ENCODE measurements at regions not wholly inside any gene's neighbourhood (a gene's known extent, or its start where the extent isn't known, plus 50 kb on each side); places are given as distances from the start of the nearest gene placed in this dataset.

- Histone ChIP-seq H3K27ac (ENCODE audit: low read depth, low read length) (no peak overlapping the region), H3K27me3 (ENCODE audit: control insufficient read depth in 2 of 2, insufficient read depth in 2 of 2, low read length in 2 of 2) (no peaks in the 10 kb centered on the region), H3K4me3 (ENCODE audit: low read length) (no peak overlapping the region), H3K4me1 (ENCODE audit: control insufficient read depth in 2 of 2, insufficient read depth in 2 of 2, low read length in 2 of 2) (no peaks in the 10 kb centered on the region), H3K36me3 (ENCODE audit: control insufficient read depth in 2 of 3, insufficient read depth in 3 of 3, low read length in 3 of 3) (no peaks in the 10 kb centered on the region), H3K9me3 (ENCODE audit: control insufficient read depth in 2 of 3, low read length in 3 of 3) (no peaks in the 10 kb centered on the region)
- ChIA-PET POLR2A (no interaction called here), CTCF (no interaction called here)
- Mint-ChIP-seq H3K36me3 (no peaks in the 10 kb centered on the region), H3K27ac (no peak overlapping the region), H3K4me1 (peaks cover 0 to 13% (median 0%) of the 10 kb centered on the region in 7 donors), H3K9me3 (no peaks in the 10 kb centered on the region), H3K4me3 (no peak overlapping the region), H3K27me3 (no peaks in the 10 kb centered on the region)
- ATAC-seq (no peak), DNase-seq (no peak)
- intact Hi-C loops (cut with micrococcal nuclease), result no loop called here
These were observed 219.7 kb upstream of the SDK2 start for GRCh38 chr17:73863761-73864535.

- Histone ChIP-seq H3K9me3 (ENCODE audit: control insufficient read depth in 2 of 3, low read length in 3 of 3) (no peaks in the 10 kb centered on the region), H3K27me3 (ENCODE audit: control insufficient read depth in 2 of 2, insufficient read depth in 2 of 2, low read length in 2 of 2) (no peaks in the 10 kb centered on the region), H3K36me3 (ENCODE audit: control insufficient read depth in 2 of 3, insufficient read depth in 3 of 3, low read length in 3 of 3) (no peaks in the 10 kb centered on the region), H3K4me3 (ENCODE audit: low read length) (no peak overlapping the region), H3K4me1 (ENCODE audit: control insufficient read depth in 2 of 2, insufficient read depth in 2 of 2, low read length in 2 of 2) (no peaks in the 10 kb centered on the region), H3K27ac (ENCODE audit: low read depth, low read length) (no peak overlapping the region)
- Mint-ChIP-seq H3K27ac (no peak overlapping the region), H3K9me3 (no peaks in the 10 kb centered on the region), H3K36me3 (no peaks in the 10 kb centered on the region), H3K27me3 (no peaks in the 10 kb centered on the region), H3K4me1 (no peaks in the 10 kb centered on the region), H3K4me3 (no peak overlapping the region)
- intact Hi-C loops (cut with micrococcal nuclease), result no loop called here
- ATAC-seq (no peak), DNase-seq (no peak)
- CTCF ChIA-PET, result no interaction called here
- POLR2A ChIA-PET, result no interaction called here
These were observed 221.6 kb upstream of the SDK2 start for GRCh38 chr17:73865831-73866230.

- Histone ChIP-seq H3K27me3 (ENCODE audit: control insufficient read depth in 2 of 2, insufficient read depth in 2 of 2, low read length in 2 of 2) (no peaks in the 10 kb centered on the region), H3K4me1 (ENCODE audit: control insufficient read depth in 2 of 2, insufficient read depth in 2 of 2, low read length in 2 of 2) (no peaks in the 10 kb centered on the region), H3K9me3 (ENCODE audit: control insufficient read depth in 2 of 3, low read length in 3 of 3) (no peaks in the 10 kb centered on the region), H3K36me3 (ENCODE audit: control insufficient read depth in 2 of 3, insufficient read depth in 3 of 3, low read length in 3 of 3) (no peaks in the 10 kb centered on the region), H3K27ac (ENCODE audit: low read depth, low read length) (no peak overlapping the region), H3K4me3 (ENCODE audit: low read length) (no peak overlapping the region)
- Mint-ChIP-seq H3K36me3 (no peaks in the 10 kb centered on the region), H3K4me3 (no peak overlapping the region), H3K27ac (peak overlapping the region in 1 of 9 donors; percentile 53), H3K4me1 (no peaks in the 10 kb centered on the region), H3K27me3 (peaks cover 0 to 3% (median 0%) of the 10 kb centered on the region in 5 donors), H3K9me3 (no peaks in the 10 kb centered on the region)
- intact Hi-C loops (cut with micrococcal nuclease), result no loop called here
- ChIA-PET CTCF (no interaction called here), POLR2A (no interaction called here)
- DNase-seq, result no peak
- no peak for ATAC-seq
These were observed 222.8 kb upstream of the SDK2 start for GRCh38 chr17:73867056-73867455.

GRCh38 chr17:73870068-73870467, 225.8 kb upstream of the SDK2 start:
- no peaks in the 10 kb centered on the region for H3K9me3 Mint-ChIP-seq
- intact Hi-C loops (cut with micrococcal nuclease), result no loop called here
- ATAC-seq, result no peak

GRCh38 chr17:73870473-73870872, 226.2 kb upstream of the SDK2 start:
- intact Hi-C loops (cut with micrococcal nuclease), result no loop called here
- no peak overlapping the region for H3K4me3 Mint-ChIP-seq
- ATAC-seq (no peak), DNase-seq (no peak)
- peaks cover 0 to 3% (median 0%) of the 10 kb centered on the region in 5 donors for H3K27me3 Mint-ChIP-seq
- Histone ChIP-seq H3K9me3 (ENCODE audit: control insufficient read depth in 2 of 3, low read length in 3 of 3) (no peaks in the 10 kb centered on the region), H3K4me1 (ENCODE audit: control insufficient read depth in 2 of 2, insufficient read depth in 2 of 2, low read length in 2 of 2) (no peaks in the 10 kb centered on the region), H3K4me3 (ENCODE audit: low read length) (no peak overlapping the region), H3K27ac (ENCODE audit: low read depth, low read length) (no peak overlapping the region), H3K27me3 (ENCODE audit: control insufficient read depth in 2 of 2, insufficient read depth in 2 of 2, low read length in 2 of 2) (no peaks in the 10 kb centered on the region), H3K36me3 (ENCODE audit: control insufficient read depth in 2 of 3, insufficient read depth in 3 of 3, low read length in 3 of 3) (no peaks in the 10 kb centered on the region)
- ChIA-PET POLR2A (no interaction called here), CTCF (no interaction called here)
- peak overlapping the region in 1 of 9 donors; percentile 25 for H3K27ac Mint-ChIP-seq
- no peaks in the 10 kb centered on the region for H3K9me3 Mint-ChIP-seq
- H3K4me1 Mint-ChIP-seq, result peaks cover 0 to 7% (median 0%) of the 10 kb centered on the region in 7 donors
- no peaks in the 10 kb centered on the region for H3K36me3 Mint-ChIP-seq

More at GRCh38 chr17:73870068-73870467, 225.8 kb upstream of the SDK2 start:
- no peak for DNase-seq
- Histone ChIP-seq H3K36me3 (ENCODE audit: control insufficient read depth in 2 of 3, insufficient read depth in 3 of 3, low read length in 3 of 3) (no peaks in the 10 kb centered on the region), H3K27me3 (ENCODE audit: control insufficient read depth in 2 of 2, insufficient read depth in 2 of 2, low read length in 2 of 2) (no peaks in the 10 kb centered on the region), H3K9me3 (ENCODE audit: control insufficient read depth in 2 of 3, low read length in 3 of 3) (no peaks in the 10 kb centered on the region), H3K27ac (ENCODE audit: low read depth, low read length) (no peak overlapping the region), H3K4me1 (ENCODE audit: control insufficient read depth in 2 of 2, insufficient read depth in 2 of 2, low read length in 2 of 2) (no peaks in the 10 kb centered on the region), H3K4me3 (ENCODE audit: low read length) (no peak overlapping the region)
- Mint-ChIP-seq H3K27ac (no peak overlapping the region), H3K27me3 (peaks cover 0 to 3% (median 0%) of the 10 kb centered on the region in 5 donors), H3K36me3 (no peaks in the 10 kb centered on the region), H3K4me3 (no peak overlapping the region), H3K4me1 (peaks cover 0 to 6% (median 0%) of the 10 kb centered on the region in 7 donors)
- POLR2A ChIA-PET, result no interaction called here
- CTCF ChIA-PET, result no interaction called here

GRCh38 chr17:73872816-73873215, 228.6 kb upstream of the SDK2 start:
- Histone ChIP-seq H3K27me3 (ENCODE audit: control insufficient read depth in 2 of 2, insufficient read depth in 2 of 2, low read length in 2 of 2) (no peaks in the 10 kb centered on the region), H3K36me3 (ENCODE audit: control insufficient read depth in 2 of 3, insufficient read depth in 3 of 3, low read length in 3 of 3) (no peaks in the 10 kb centered on the region), H3K27ac (ENCODE audit: low read depth, low read length) (no peak overlapping the region), H3K4me3 (ENCODE audit: low read length) (no peak overlapping the region), H3K9me3 (ENCODE audit: control insufficient read depth in 2 of 3, low read length in 3 of 3) (no peaks in the 10 kb centered on the region), H3K4me1 (ENCODE audit: control insufficient read depth in 2 of 2, insufficient read depth in 2 of 2, low read length in 2 of 2) (no peaks in the 10 kb centered on the region)
- ChIA-PET CTCF (interaction anchor here (0.7 kb wide), 1 partner anchor 50 kb away, joined by 3 read pairs; no protein-coding TSS in a partner anchor), POLR2A (no interaction called here)
- H3K27me3 Mint-ChIP-seq, result peaks cover 0 to 3% (median 0%) of the 10 kb centered on the region in 5 donors
- no peak overlapping the region for H3K4me3 Mint-ChIP-seq
- DNase-seq (no peak), ATAC-seq (no peak)
- no peaks in the 10 kb centered on the region for H3K9me3 Mint-ChIP-seq
- H3K4me1 Mint-ChIP-seq, result peaks cover 0 to 7% (median 0%) of the 10 kb centered on the region in 7 donors
- intact Hi-C loops (cut with micrococcal nuclease), result no loop called here
- peak overlapping the region in 1 of 9 donors; percentile 71 for H3K27ac Mint-ChIP-seq
- H3K36me3 Mint-ChIP-seq, result no peaks in the 10 kb centered on the region
